GM12878 (cell line): ENCODE measurements at regions not wholly inside any gene's neighbourhood (a gene's known extent, or its start where the extent isn't known, plus 50 kb on each side); places are given as distances from the start of the nearest gene placed in this dataset.

Source experiments
- ATAC-seq: fragments of 200-7000 bp; cut with Tn5 transposase; 3 replicates; pipeline ENCODE4 v1.9.1; 2020; ENCODE audit warnings: mild to moderate bottlenecking, moderate library complexity
- BruUV-seq: library from RNA; stranded (reverse); fragments of 400-500 nt; replicated peaks from 2 replicates; lab custom pipeline; 2021; lab: Mats Ljungman, UMichigan
- CTCF ChIA-PET: fragments of 300-600 bp; sonication (Branson Sonifier 250); formaldehyde crosslinking; extraction: SDS; loops from one replicate; lab custom pipeline; 2021; ENCODE audit warnings: inconsistent platforms; lab: Yijun Ruan, JAX
- POLR2A ChIA-PET: fragments of 350-600 bp; formaldehyde crosslinking; extraction: SDS; loops from one replicate; lab custom pipeline; 2021; ENCODE audit warnings: inconsistent platforms; lab: Charles Lee
- RAD21 ChIA-PET: fragments of 300-600 bp; sonication (Branson Sonifier 250); formaldehyde crosslinking; loops from one replicate; lab custom pipeline; 2023; ENCODE audit warnings: antibody characterized with exemption; ENCODE audit not compliant: unreplicated experiment; lab: Charles Lee
- SMC1A ChIA-PET: fragments of 300-600 bp; sonication (Branson Sonifier 250); formaldehyde crosslinking; loops from one replicate; lab custom pipeline; 2023; ENCODE audit not compliant: unreplicated experiment, uncharacterized antibody; lab: Charles Lee
- DNase-seq: peaks from one replicate; pipeline ENCODE4 v3.0.0-alpha.2; 2011; ENCODE audit warnings: low read depth, low spot score
- FAIRE-seq: peaks from 3 replicates; lab custom pipeline; 2011; peaks lifted over from hg19 to GRCh38; lab: Jason Lieb, UNC
- H2AFZ ChIP-seq: 2 replicates; pipeline ENCODE4 v1.6.0; 2011; ENCODE audit warnings: low read depth, low read length, control low read depth; ENCODE audit not compliant: control insufficient read depth
- H3K27ac ChIP-seq: 2 replicates; pipeline ENCODE4 v1.5.1; 2011; ENCODE audit warnings: control low read depth; ENCODE audit not compliant: control insufficient read depth, insufficient read depth
- H3K27me3 ChIP-seq, 2 experiments: replicated peaks in 1 of 2; 2 replicates each; pipeline versions ENCODE4 v1.6.0 to v1.6.1; 2011; ENCODE audit warnings: low read length in 1 of 2; ENCODE audit not compliant: control insufficient read depth in 2 of 2, insufficient read depth in 2 of 2
- H3K36me3 ChIP-seq, 2 experiments: 2 replicates each; pipeline ENCODE4 v1.5.1; 2011; ENCODE audit warnings: low read length in 1 of 2; ENCODE audit not compliant: control insufficient read depth in 2 of 2, insufficient read depth in 2 of 2
- H3K4me1 ChIP-seq: 2 replicates; pipeline ENCODE4 v1.6.1; 2011; ENCODE audit warnings: mild to moderate bottlenecking, low read length, moderate library complexity, mixed read lengths; ENCODE audit not compliant: control insufficient read depth, insufficient read depth
- H3K4me2 ChIP-seq: 2 replicates; pipeline ENCODE4 v1.6.0; 2011; ENCODE audit warnings: control low read depth; ENCODE audit not compliant: control insufficient read depth, insufficient read depth
- H3K4me3 ChIP-seq: fragments of 200-600 bp; sonication (generic); 2 replicates; pipeline ENCODE4 v1.5.1; 2016
- H3K79me2 ChIP-seq: 2 replicates; pipeline ENCODE4 v1.6.0; 2011; ENCODE audit warnings: low read length; ENCODE audit not compliant: control insufficient read depth, insufficient read depth
- H3K9ac ChIP-seq: 2 replicates; pipeline ENCODE4 v1.8.0; 2011; ENCODE audit warnings: low read length, control low read depth, mixed read lengths; ENCODE audit not compliant: control insufficient read depth, insufficient read depth
- H3K9me3 ChIP-seq: replicated peaks from 3 replicates; pipeline ENCODE4 v1.5.1; 2011; ENCODE audit warnings: mild to moderate bottlenecking, low read length; ENCODE audit not compliant: control insufficient read depth, insufficient read depth
- H4K20me1 ChIP-seq: 2 replicates; pipeline ENCODE4 v1.6.0; 2011; ENCODE audit not compliant: control insufficient read depth, insufficient read depth
- BACH1 ChIP-seq: fragments of 450-650 bp; IDR thresholded peaks from 2 replicates; pipeline ENCODE4 v1.6.1; 2017; ENCODE audit warnings: mild to moderate bottlenecking, borderline replicate concordance
- CEBPB ChIP-seq, 2 experiments: fragments of 150-350 bp in 1 of 2; IDR thresholded peaks; 2 replicates each; pipeline ENCODE4 v1.6.1; 2012 to 2014; ENCODE audit warnings: low read depth in 2 of 2, low read length in 2 of 2, borderline replicate concordance in 1 of 2, inconsistent platforms in 1 of 2
- ESRRA ChIP-seq: IDR thresholded peaks from 2 replicates; pipeline ENCODE4 v1.6.1; 2012; ENCODE audit warnings: mild to moderate bottlenecking, low read length, improper control_type of control experiment
- ETV6 ChIP-seq, 2 experiments: fragments of 450-650 bp in 1 of 2; IDR thresholded peaks in 1 of 2; conservative IDR thresholded peaks in 1 of 2; 2 replicates each; pipeline ENCODE4 v1.6.1; 2014; ENCODE audit warnings: antibody characterized with exemption in 1 of 2, borderline replicate concordance in 1 of 2, low read depth in 1 of 2, mild to moderate bottlenecking in 1 of 2, moderate library complexity in 1 of 2
- MAX ChIP-seq: IDR thresholded peaks from 2 replicates; pipeline ENCODE4 v1.6.1; 2012; ENCODE audit warnings: low read depth, low read length, improper control_type of control experiment
- NBN ChIP-seq: fragments of 450-650 bp; IDR thresholded peaks from 2 replicates; pipeline ENCODE4 v1.6.1; 2016
- NFXL1 ChIP-seq: fragments of 450-650 bp; IDR thresholded peaks from 2 replicates; pipeline ENCODE4 v1.6.1; 2017; ENCODE audit warnings: antibody characterized with exemption, mild to moderate bottlenecking, borderline replicate concordance
- PAX5 ChIP-seq: IDR thresholded peaks from 2 replicates; pipeline ENCODE4 v1.6.1; 2011; ENCODE audit warnings: low read depth, low read length, borderline replicate concordance
- REST ChIP-seq: IDR thresholded peaks from 2 replicates; pipeline ENCODE4 v1.6.1; 2012; ENCODE audit warnings: mild to moderate bottlenecking, low read depth, low read length
- STAT1 ChIP-seq: fragments of 450-650 bp; conservative IDR thresholded peaks from 2 replicates; pipeline ENCODE4 v1.6.1; 2014; ENCODE audit warnings: antibody characterized with exemption, mild to moderate bottlenecking
- TCF3 ChIP-seq: IDR thresholded peaks from 2 replicates; pipeline ENCODE4 v1.6.1; 2012; ENCODE audit warnings: low read depth, mild to moderate bottlenecking, low read length, borderline replicate concordance; ENCODE audit not compliant: insufficient read depth
- ZNF622 ChIP-seq: fragments of 450-650 bp; IDR thresholded peaks from 2 replicates; pipeline ENCODE4 v1.6.1; 2017; ENCODE audit warnings: mild to moderate bottlenecking, inconsistent platforms
- WGBS: methylation state at CpG from one replicate; pipeline ENCODE4 v1.1.6; 2016; ENCODE audit warnings: low lambda C conversion rate; ENCODE audit not compliant: insufficient replicate concordance, insufficient coverage; ENCODE audit errors: missing lambda C conversion rate; 5-methylcytosine and 5-hydroxymethylcytosine counted together
- in situ Hi-C: fragments of 300-500 bp; cut with MboI; formaldehyde crosslinking; loops from 9 replicates; pipeline ENCODE4 v1.14.3; 2018; ENCODE audit warnings: mixed read lengths
- intact Hi-C: fragments of 100-400 bp; cut with micrococcal nuclease; formaldehyde crosslinking; loops from one replicate; pipeline ENCODE4 v1.14.2; 2022; ENCODE audit not compliant: unreplicated experiment
- TF ChIP-seq, protein P1 (sequence below): IDR thresholded peaks from 2 replicates; pipeline ENCODE4 v1.6.1; 2011; ENCODE audit warnings: low read depth, low read length, improper control_type of control experiment, borderline replicate concordance
- TF ChIP-seq, protein P2 (sequence below): IDR thresholded peaks from 2 replicates; pipeline ENCODE4 v1.6.1; 2011; ENCODE audit warnings: low read depth, mild to moderate bottlenecking, low read length, moderate library complexity, borderline replicate concordance; ENCODE audit errors: extremely low read depth

- intact Hi-C loops (no loop called here), in situ Hi-C loops (no loop called here)
- Histone ChIP-seq H3K9ac (no peak overlapping the region), H3K4me2 (no peak overlapping the region), H3K27me3 (no peaks in the 10 kb centered on the region; a peak in 1 of 4 replicates), H3K36me3 (no peaks in the 10 kb centered on the region), H3K4me1 (no peaks in the 10 kb centered on the region), H3K27ac (no peak overlapping the region), H3K9me3 (no peaks in the 10 kb centered on the region), H2AFZ (no peak overlapping the region), H3K79me2 (no peaks in the 10 kb centered on the region), H3K4me3 (no peak overlapping the region), H4K20me1 (no peaks in the 10 kb centered on the region)
- POLR2A ChIA-PET, result no interaction called here
- DNase-seq (no peak), FAIRE-seq (no peak), ATAC-seq (no peak)
- TF ChIP-seq ZNF622 (no peak), NBN (no peak), CEBPB (IDR thresholded peaks at IDR 0.05; ENCODE audit: borderline replicate concordance in 1 of 2, low read depth in 2 of 2, low read length in 2 of 2) (no peak), REST (no peak), PAX5 (no peak), NFXL1 (no peak), TCF3 (no peak), ETV6 (conservative IDR thresholded peaks at IDR 0.05 in 1 of 2, IDR thresholded peaks at IDR 0.05 in 1 of 2; ENCODE audit: borderline replicate concordance in 1 of 2, low read depth in 1 of 2) (no peak), BACH1 (no peak), STAT1 (no peak), ESRRA (no peak), MAX (no peak)
- TF ChIP-seq, protein P1, sequence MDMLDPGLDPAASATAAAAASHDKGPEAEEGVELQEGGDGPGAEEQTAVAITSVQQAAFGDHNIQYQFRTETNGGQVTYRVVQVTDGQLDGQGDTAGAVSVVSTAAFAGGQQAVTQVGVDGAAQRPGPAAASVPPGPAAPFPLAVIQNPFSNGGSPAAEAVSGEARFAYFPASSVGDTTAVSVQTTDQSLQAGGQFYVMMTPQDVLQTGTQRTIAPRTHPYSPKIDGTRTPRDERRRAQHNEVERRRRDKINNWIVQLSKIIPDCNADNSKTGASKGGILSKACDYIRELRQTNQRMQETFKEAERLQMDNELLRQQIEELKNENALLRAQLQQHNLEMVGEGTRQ, result no peak
- TF ChIP-seq, protein P2, sequence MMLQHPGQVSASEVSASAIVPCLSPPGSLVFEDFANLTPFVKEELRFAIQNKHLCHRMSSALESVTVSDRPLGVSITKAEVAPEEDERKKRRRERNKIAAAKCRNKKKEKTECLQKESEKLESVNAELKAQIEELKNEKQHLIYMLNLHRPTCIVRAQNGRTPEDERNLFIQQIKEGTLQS, result no peak
- 24% methylated on average over 2 of the region's 2 CpGs for WGBS
- CTCF ChIA-PET, result no interaction called here
- SMC1A ChIA-PET, result no interaction called here
- BruUV-seq, result no TSS peak
- RAD21 ChIA-PET, result no interaction called here
Observed at GRCh38 chr2:160715428-160715827, 221.8 kb upstream of the RBMS1 start.
